Gastrocnemius medialis (tissue), 4 donors: ENCODE measurements at regions not wholly inside any gene's neighbourhood (a gene's known extent, or its start where the extent isn't known, plus 50 kb on each side); places are given as distances from the start of the nearest gene placed in this dataset.

Experiments used
- POLR2A ChIP-seq, 2 donors: fragments of 450-650 bp; IDR thresholded peaks; one replicate each; pipeline ENCODE4 v1.6.1; 2017; ENCODE audit warnings: antibody characterized with exemption in 2 of 2, mild to moderate bottlenecking in 2 of 2, moderate library complexity in 2 of 2
- TF ChIP-seq, protein P1 (sequence below), 5 experiments: fragments of 450-650 bp in 3 of 5; fragments of 200-600 bp in 2 of 5; sonication (generic) in 2 of 5; IDR thresholded peaks in 4 of 5; conservative IDR thresholded peaks in 1 of 5; 1 replicate in 4 of 5; 2 replicates in 1 of 5; pipeline ENCODE4 v1.5.1; 2016 to 2019; ENCODE audit warnings: antibody characterized with exemption in 5 of 5, mild to moderate bottlenecking in 3 of 5, moderate library complexity in 3 of 5

DNA sequence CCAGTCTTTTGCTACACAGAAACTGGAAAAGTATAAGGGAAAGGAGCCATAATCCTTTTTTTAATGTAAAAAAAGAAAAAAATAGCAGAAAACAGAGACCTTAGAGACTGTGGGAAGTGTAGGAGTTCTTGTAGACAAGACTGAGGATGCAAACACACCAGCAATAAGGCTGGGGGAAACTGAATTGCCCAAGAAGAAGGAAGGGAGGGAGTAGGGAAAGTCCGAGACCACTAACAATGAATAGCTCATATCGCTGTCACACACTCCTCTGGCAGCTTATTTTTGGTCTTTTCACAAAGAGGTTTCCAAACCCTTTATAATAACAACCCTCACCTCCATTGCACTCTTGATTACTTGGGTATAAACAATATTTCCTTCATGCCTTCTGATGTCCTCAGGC lies 952.0 kb downstream of the SLITRK5 start:
- TF ChIP-seq, protein P1, sequence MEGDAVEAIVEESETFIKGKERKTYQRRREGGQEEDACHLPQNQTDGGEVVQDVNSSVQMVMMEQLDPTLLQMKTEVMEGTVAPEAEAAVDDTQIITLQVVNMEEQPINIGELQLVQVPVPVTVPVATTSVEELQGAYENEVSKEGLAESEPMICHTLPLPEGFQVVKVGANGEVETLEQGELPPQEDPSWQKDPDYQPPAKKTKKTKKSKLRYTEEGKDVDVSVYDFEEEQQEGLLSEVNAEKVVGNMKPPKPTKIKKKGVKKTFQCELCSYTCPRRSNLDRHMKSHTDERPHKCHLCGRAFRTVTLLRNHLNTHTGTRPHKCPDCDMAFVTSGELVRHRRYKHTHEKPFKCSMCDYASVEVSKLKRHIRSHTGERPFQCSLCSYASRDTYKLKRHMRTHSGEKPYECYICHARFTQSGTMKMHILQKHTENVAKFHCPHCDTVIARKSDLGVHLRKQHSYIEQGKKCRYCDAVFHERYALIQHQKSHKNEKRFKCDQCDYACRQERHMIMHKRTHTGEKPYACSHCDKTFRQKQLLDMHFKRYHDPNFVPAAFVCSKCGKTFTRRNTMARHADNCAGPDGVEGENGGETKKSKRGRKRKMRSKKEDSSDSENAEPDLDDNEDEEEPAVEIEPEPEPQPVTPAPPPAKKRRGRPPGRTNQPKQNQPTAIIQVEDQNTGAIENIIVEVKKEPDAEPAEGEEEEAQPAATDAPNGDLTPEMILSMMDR (IDR thresholded peaks at IDR 0.05 in 4 of 5, conservative IDR thresholded peaks at IDR 0.05 in 1 of 5), result no peak
- no peak for TF ChIP-seq POLR2A (IDR thresholded peaks at IDR 0.05)
